Neuronal stem cell (in vitro differentiated cells): ENCODE measurements at regions not wholly inside any gene's neighbourhood (a gene's known extent, or its start where the extent isn't known, plus 50 kb on each side); places are given as distances from the start of the nearest gene placed in this dataset.

Experiments
- DNase-seq: peaks from one replicate; pipeline ENCODE4 v3.0.0-alpha.2; 2013; ENCODE audit warnings: low spot score
- H2AFZ ChIP-seq: one replicate; pipeline ENCODE4 v1.6.1; 2013; ENCODE audit warnings: mild to moderate bottlenecking, low read length, inconsistent platforms
- H2AK5ac ChIP-seq: 2 replicates; pipeline ENCODE4 v1.6.1; 2013; ENCODE audit warnings: low read depth, mild to moderate bottlenecking, inconsistent platforms, low read length, moderate library complexity, mixed read lengths
- H2BK120ac ChIP-seq: 2 replicates; pipeline ENCODE4 v1.6.1; 2013; ENCODE audit warnings: low read depth, mild to moderate bottlenecking, inconsistent platforms, low read length, moderate library complexity, mixed read lengths
- H2BK12ac ChIP-seq: one replicate; pipeline ENCODE4 v1.6.1; 2013; ENCODE audit warnings: low read length, inconsistent platforms
- H2BK15ac ChIP-seq: 2 replicates; pipeline ENCODE4 v1.6.1; 2013; ENCODE audit warnings: mild to moderate bottlenecking, low read length, inconsistent platforms, mixed read lengths
- H2BK5ac ChIP-seq: one replicate; pipeline ENCODE4 v1.6.1; 2013; ENCODE audit warnings: inconsistent platforms, mild to moderate bottlenecking, low read length, moderate library complexity
- H3K14ac ChIP-seq: one replicate; pipeline ENCODE4 v1.6.1; 2013; ENCODE audit warnings: low read length, inconsistent platforms
- H3K18ac ChIP-seq: 2 replicates; pipeline ENCODE4 v1.6.1; 2013; ENCODE audit warnings: low read length, inconsistent platforms
- H3K23ac ChIP-seq: 2 replicates; pipeline ENCODE4 v1.6.1; 2013; ENCODE audit warnings: low read depth, mild to moderate bottlenecking, mixed read lengths, low read length, inconsistent platforms; ENCODE audit not compliant: poor library complexity
- H3K27ac ChIP-seq: replicated peaks from 3 replicates; pipeline ENCODE4 v1.5.1; 2013; ENCODE audit warnings: low read length, inconsistent platforms
- H3K27me3 ChIP-seq, 3 experiments: 2 replicates each; pipeline ENCODE4 v1.6.1; 2013; ENCODE audit warnings: low read length in 3 of 3, mild to moderate bottlenecking in 2 of 3, inconsistent platforms in 1 of 3, low read depth in 1 of 3, mixed read lengths in 1 of 3, moderate library complexity in 1 of 3; ENCODE audit not compliant: control insufficient read depth in 3 of 3, insufficient read depth in 3 of 3
- H3K36me3 ChIP-seq, 2 donors: replicated peaks in 1 of 2; 2 replicates each; pipeline ENCODE4 v1.6.1; 2013; ENCODE audit warnings: low read length in 2 of 2; ENCODE audit not compliant: control insufficient read depth in 2 of 2, insufficient read depth in 2 of 2
- H3K4ac ChIP-seq: 2 replicates; pipeline ENCODE4 v1.6.1; 2013; ENCODE audit warnings: inconsistent platforms, mild to moderate bottlenecking, low read length, moderate library complexity
- H3K4me1 ChIP-seq, 2 donors: 1 replicate in 1 of 2; 2 replicates in 1 of 2; pipeline ENCODE4 v1.6.1; 2013; ENCODE audit warnings: low read length in 2 of 2, low read depth in 1 of 2; ENCODE audit not compliant: control insufficient read depth in 2 of 2, insufficient read depth in 1 of 2
- H3K4me2 ChIP-seq: one replicate; pipeline ENCODE4 v1.6.1; 2013; ENCODE audit warnings: mild to moderate bottlenecking, low read length, inconsistent platforms; ENCODE audit not compliant: insufficient read depth, poor library complexity, severe bottlenecking
- H3K4me3 ChIP-seq, 2 donors: 2 replicates each; pipeline ENCODE4 v1.5.1; 2013; ENCODE audit warnings: low read length in 2 of 2, mild to moderate bottlenecking in 2 of 2, inconsistent platforms in 1 of 2, moderate library complexity in 1 of 2
- H3K79me1 ChIP-seq: one replicate; pipeline ENCODE4 v1.6.1; 2013; ENCODE audit warnings: low read depth, mild to moderate bottlenecking, inconsistent platforms, low read length, moderate library complexity
- H3K9ac ChIP-seq: one replicate; pipeline ENCODE4 v1.6.1; 2013; ENCODE audit warnings: mild to moderate bottlenecking, low read depth, low read length, inconsistent platforms; ENCODE audit not compliant: poor library complexity
- H3K9me3 ChIP-seq, 2 donors: replicated peaks in 1 of 2; 2 replicates each; pipeline versions ENCODE3 to v1.6.1; 2013; ENCODE audit warnings: low read length in 2 of 2, mild to moderate bottlenecking in 2 of 2, inconsistent platforms in 1 of 2, low read depth in 1 of 2, mixed read lengths in 1 of 2, moderate library complexity in 1 of 2; ENCODE audit not compliant: control insufficient read depth in 2 of 2, insufficient read depth in 1 of 2
- H4K8ac ChIP-seq: one replicate; pipeline ENCODE4 v1.6.1; 2013; ENCODE audit warnings: low read depth, mild to moderate bottlenecking, inconsistent platforms, low read length, moderate library complexity
- H4K91ac ChIP-seq: one replicate; pipeline ENCODE4 v1.6.1; 2013; ENCODE audit warnings: low read length, low read depth, mild to moderate bottlenecking, inconsistent platforms; ENCODE audit not compliant: poor library complexity
- WGBS, 2 donors: extraction: QIAGEN DNeasy Blood & Tissue Kit; methylation state at CpG; one replicate each; pipeline ENCODE4 v1.1.7; 2013; ENCODE audit warnings: missing lambda C conversion rate in 2 of 2, mixed read lengths in 1 of 2; ENCODE audit not compliant: insufficient read length in 2 of 2, insufficient replicate concordance in 1 of 2; ENCODE audit errors: extremely low coverage in 2 of 2; 5-methylcytosine and 5-hydroxymethylcytosine counted together

DNA sequence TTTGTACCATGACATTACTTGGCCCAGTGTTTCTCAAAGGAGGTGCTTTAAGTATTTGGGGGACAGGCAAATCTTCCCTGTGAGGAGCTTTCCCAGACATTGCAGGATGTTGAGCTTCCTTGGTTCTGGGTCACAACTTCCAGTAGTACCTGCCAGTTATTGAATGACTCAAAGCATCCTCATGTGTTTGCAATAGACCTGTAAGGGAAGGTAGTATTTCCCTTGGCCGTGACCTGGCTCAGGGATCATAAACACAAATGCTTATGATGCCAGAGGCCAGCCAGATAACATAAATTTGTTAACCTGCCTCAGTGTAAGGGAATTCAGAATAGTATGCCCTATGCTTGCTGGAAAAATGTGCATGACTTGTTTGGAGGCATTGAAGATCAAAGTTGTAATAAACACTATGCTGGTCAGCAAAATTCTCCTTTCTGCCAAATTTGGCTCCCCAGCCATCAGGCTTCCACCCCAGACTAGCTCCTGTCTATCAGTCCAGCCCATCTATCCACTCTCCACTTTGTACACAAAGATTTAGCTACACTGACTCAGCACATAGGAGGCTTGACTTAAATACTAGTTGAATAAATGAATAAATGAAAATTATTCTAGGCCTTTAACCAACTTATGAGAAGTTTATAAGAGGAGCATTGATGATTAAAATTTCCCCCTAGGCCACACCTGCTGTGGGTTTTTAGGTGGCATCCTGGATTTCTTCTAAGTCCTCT is 102.0 kb upstream of the EFEMP1 start:
- Histone ChIP-seq H3K9ac (no peak overlapping the region), H3K27ac (no peak overlapping the region), H3K36me3 (no peaks in the 10 kb centered on the region), H2BK120ac (no peak overlapping the region), H2AFZ (no peak overlapping the region), H3K14ac (no peak overlapping the region), H2BK12ac (no peak overlapping the region), H2BK15ac (no peak overlapping the region), H3K9me3 (no peaks in the 10 kb centered on the region), H3K27me3 (peaks cover 0 to 29% (median 0%) of the 10 kb centered on the region in 3 experiments), H2BK5ac (no peak overlapping the region), H3K4me2 (no peak overlapping the region), H3K4me3 (no peak overlapping the region), H3K4me1 (peaks cover 0 to 4% of the 10 kb centered on the region in 2 donors), H3K4ac (no peak overlapping the region), H3K18ac (no peak overlapping the region), H3K23ac (no peak overlapping the region), H3K79me1 (no peaks in the 10 kb centered on the region), H2AK5ac (no peak overlapping the region), H4K8ac (no peak overlapping the region), H4K91ac (no peak overlapping the region)
- WGBS, 2 donors = no CpG with 5 or more reads among the region's 1 CpG
- DNase-seq = no peak

DNA sequence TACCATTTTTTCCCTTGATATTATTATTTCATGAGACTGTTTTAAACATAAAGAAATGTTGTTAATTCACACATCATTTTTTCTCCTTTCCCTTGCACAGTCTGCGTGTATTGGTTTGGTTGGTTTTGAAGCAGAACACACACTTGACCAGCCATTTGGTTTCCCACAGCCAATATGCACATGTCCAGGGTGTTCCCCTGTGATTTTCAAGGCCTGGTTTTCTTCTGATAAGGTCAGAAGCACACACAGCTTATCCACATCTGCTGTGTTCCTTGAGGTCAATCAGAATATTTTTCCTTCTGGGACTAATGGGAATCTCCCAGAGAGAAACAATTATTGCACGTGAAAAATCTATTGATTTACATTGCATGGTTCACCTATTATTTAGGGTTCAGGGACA is 103.2 kb upstream of the EFEMP1 start:
- Histone ChIP-seq H3K18ac (no peak overlapping the region), H2AK5ac (no peak overlapping the region), H2BK120ac (no peak overlapping the region), H3K27me3 (peaks cover 0 to 28% (median 0%) of the 10 kb centered on the region in 3 experiments), H3K4me1 (peaks cover 0 to 4% of the 10 kb centered on the region in 2 donors), H2BK12ac (no peak overlapping the region), H2AFZ (no peak overlapping the region), H3K4me2 (no peak overlapping the region), H3K14ac (no peak overlapping the region), H3K4me3 (no peak overlapping the region), H2BK15ac (no peak overlapping the region), H3K9me3 (no peaks in the 10 kb centered on the region), H4K8ac (no peak overlapping the region), H3K27ac (no peak overlapping the region), H3K79me1 (no peaks in the 10 kb centered on the region), H3K4ac (no peak overlapping the region), H3K36me3 (no peaks in the 10 kb centered on the region), H4K91ac (no peak overlapping the region), H3K9ac (no peak overlapping the region), H3K23ac (no peak overlapping the region), H2BK5ac (no peak overlapping the region)
- no CpG with 5 or more reads among the region's 2 CpGs for WGBS, 2 donors
- DNase-seq = no peak

DNA sequence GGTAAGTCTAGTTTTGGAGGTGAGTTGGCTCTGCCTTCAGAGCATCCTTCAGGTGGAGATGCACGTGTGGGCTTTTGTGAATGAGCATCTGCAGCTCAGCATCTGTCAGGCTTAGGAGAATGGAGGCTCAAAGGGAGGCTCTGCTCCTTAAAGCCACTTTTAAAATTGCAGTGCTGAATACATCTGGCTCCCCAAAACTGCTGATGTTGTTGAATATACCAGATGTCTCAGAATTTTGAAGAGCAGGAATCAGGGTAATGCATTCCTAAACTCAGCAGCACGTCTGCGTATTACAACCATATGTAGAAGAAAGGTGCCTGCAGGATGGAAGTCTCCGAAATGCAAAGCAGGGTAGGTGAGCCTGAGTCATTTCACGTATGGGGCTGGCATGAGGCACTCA is 106.5 kb upstream of the EFEMP1 start:
- no peak overlapping the region for H3K14ac ChIP-seq
- no peak overlapping the region for H3K4ac ChIP-seq
- no peak for DNase-seq
- H2BK5ac ChIP-seq = no peak overlapping the region
- H3K36me3 ChIP-seq = no peaks in the 10 kb centered on the region
- H3K9me3 ChIP-seq = no peaks in the 10 kb centered on the region
- H3K27ac ChIP-seq = no peak overlapping the region
- H3K9ac ChIP-seq = no peak overlapping the region
- no peak overlapping the region for H3K4me3 ChIP-seq
- WGBS, 2 donors = no CpG with 5 or more reads among the region's 5 CpGs
- H2AFZ ChIP-seq = no peak overlapping the region
- peaks cover 0 to 3% of the 10 kb centered on the region in 2 donors for H3K4me1 ChIP-seq
- no peak overlapping the region for H4K91ac ChIP-seq
- H3K4me2 ChIP-seq = no peak overlapping the region
- no peaks in the 10 kb centered on the region for H3K79me1 ChIP-seq
- no peak overlapping the region for H3K23ac ChIP-seq
- H2AK5ac ChIP-seq = no peak overlapping the region
- no peak overlapping the region for H2BK15ac ChIP-seq
- no peak overlapping the region for H4K8ac ChIP-seq
- peaks cover 0 to 31% (median 0%) of the 10 kb centered on the region in 3 experiments for H3K27me3 ChIP-seq
- H2BK12ac ChIP-seq = no peak overlapping the region
- no peak overlapping the region for H3K18ac ChIP-seq
- H2BK120ac ChIP-seq = no peak overlapping the region

DNA sequence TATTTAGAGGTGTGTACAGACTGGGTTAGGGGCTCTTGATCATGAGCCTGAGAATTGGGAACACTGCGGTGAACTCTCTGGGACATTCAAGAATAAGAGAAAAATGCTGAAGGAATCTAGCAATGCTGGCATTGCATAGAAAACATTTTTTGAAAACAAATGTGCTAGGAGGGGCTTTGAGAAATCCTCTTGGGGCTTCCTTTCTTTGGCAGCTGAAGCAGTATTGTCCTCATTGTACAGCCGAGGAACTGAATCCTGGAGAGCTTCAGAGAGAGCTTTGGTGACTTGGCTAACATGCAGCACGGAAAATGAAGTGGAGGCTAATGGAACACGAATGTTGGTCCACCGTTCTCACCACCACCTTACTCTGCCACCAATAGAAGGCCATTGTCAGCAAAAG is 107.3 kb upstream of the EFEMP1 start:
- no CpG with 5 or more reads among the region's 5 CpGs for WGBS, 2 donors

More for the DNA sequence above, 107.3 kb upstream of the EFEMP1 start:
- H3K4me3 ChIP-seq = no peak overlapping the region
- H2BK12ac ChIP-seq = no peak overlapping the region
- no peak overlapping the region for H3K27ac ChIP-seq
- no peak overlapping the region for H2BK120ac ChIP-seq
- H3K9me3 ChIP-seq = no peaks in the 10 kb centered on the region
- no peak overlapping the region for H4K8ac ChIP-seq
- H2BK5ac ChIP-seq = no peak overlapping the region
- no peak overlapping the region for H4K91ac ChIP-seq
- no peak overlapping the region for H3K18ac ChIP-seq
- no peak overlapping the region for H2AFZ ChIP-seq
- H3K9ac ChIP-seq = no peak overlapping the region
- no peak overlapping the region for H2BK15ac ChIP-seq
- no peaks in the 10 kb centered on the region for H3K36me3 ChIP-seq
- no peak overlapping the region for H3K14ac ChIP-seq
- H2AK5ac ChIP-seq = no peak overlapping the region
- no peak overlapping the region for H3K4ac ChIP-seq
- no peak overlapping the region for H3K23ac ChIP-seq
- DNase-seq = no peak
- no peaks in the 10 kb centered on the region for H3K79me1 ChIP-seq
- no peak overlapping the region for H3K4me2 ChIP-seq
- peaks cover 0 to 30% (median 0%) of the 10 kb centered on the region in 3 experiments for H3K27me3 ChIP-seq
- H3K4me1 ChIP-seq = peaks cover 0 to 3% of the 10 kb centered on the region in 2 donors
